Keratinocyte (primary cell): ENCODE measurements at regions not wholly inside any gene's neighbourhood (a gene's known extent, or its start where the extent isn't known, plus 50 kb on each side); places are given as distances from the start of the nearest gene placed in this dataset.
"Not testable (repeated sequence)": the region's sequence is repeated elsewhere in the genome, so short reads cannot be mapped to it uniquely, and the experiment has no call there.

Source experiments
- DNase-seq: peaks from one replicate; pipeline ENCODE4 v3.0.0-alpha.2; 2011; ENCODE audit warnings: low read depth, missing footprints, low spot score
- FAIRE-seq: peaks from 2 replicates; lab custom pipeline; 2011; peaks lifted over from hg19 to GRCh38; lab: Jason Lieb, UNC
- H2AFZ ChIP-seq: 2 replicates; pipeline ENCODE4 v1.6.0; 2012; ENCODE audit warnings: low read length, control low read depth, inconsistent platforms; ENCODE audit not compliant: control insufficient read depth
- H3K27ac ChIP-seq: 2 replicates; pipeline ENCODE4 v1.5.1; 2011; ENCODE audit warnings: low read length; ENCODE audit not compliant: control insufficient read depth, insufficient read depth
- H3K27me3 ChIP-seq: 3 replicates; pipeline ENCODE4 v1.6.0; 2011; ENCODE audit warnings: low read length; ENCODE audit not compliant: control insufficient read depth, insufficient read depth; ENCODE audit errors: extremely low read depth
- H3K36me3 ChIP-seq, 2 experiments: 2 replicates in 1 of 2; 3 replicates in 1 of 2; pipeline ENCODE4 v1.5.1; 2011; ENCODE audit warnings: low read length in 2 of 2, mild to moderate bottlenecking in 1 of 2; ENCODE audit not compliant: control insufficient read depth in 2 of 2, insufficient read depth in 2 of 2; ENCODE audit errors: extremely low read depth in 1 of 2
- H3K4me1 ChIP-seq: 3 replicates; pipeline ENCODE4 v1.5.1; 2011; ENCODE audit warnings: low read length; ENCODE audit not compliant: control insufficient read depth, insufficient read depth; ENCODE audit errors: extremely low read depth
- H3K4me2 ChIP-seq: 3 replicates; pipeline ENCODE4 v1.6.0; 2011; ENCODE audit warnings: low read depth, low read length; ENCODE audit not compliant: control insufficient read depth, insufficient read depth; ENCODE audit errors: extremely low read depth
- H3K4me3 ChIP-seq, 3 experiments: fragments of 200-600 bp in 1 of 3; sonication (generic) in 1 of 3; 2 replicates in 2 of 3; 3 replicates in 1 of 3; pipeline ENCODE4 v1.5.1; 2011 to 2016; ENCODE audit warnings: low read length in 3 of 3, mild to moderate bottlenecking in 3 of 3, control low read depth in 2 of 3, inconsistent platforms in 1 of 3, low read depth in 1 of 3, mixed read lengths in 1 of 3, mixed run types in 1 of 3, moderate library complexity in 1 of 3; ENCODE audit not compliant: control insufficient read depth in 2 of 3, insufficient read depth in 2 of 3; ENCODE audit errors: extremely low read depth in 1 of 3
- H3K79me2 ChIP-seq: 2 replicates; pipeline ENCODE4 v1.6.0; 2012; ENCODE audit warnings: low read length; ENCODE audit not compliant: control insufficient read depth, insufficient read depth
- H3K9ac ChIP-seq: 3 replicates; pipeline ENCODE4 v1.6.0; 2011; ENCODE audit warnings: low read length; ENCODE audit not compliant: control insufficient read depth, insufficient read depth; ENCODE audit errors: extremely low read depth
- H3K9me1 ChIP-seq: 3 replicates; pipeline ENCODE4 v1.6.0; 2011; ENCODE audit warnings: low read length; ENCODE audit not compliant: control insufficient read depth, insufficient read depth; ENCODE audit errors: extremely low read depth
- H3K9me3 ChIP-seq: 2 replicates; pipeline ENCODE4 v1.5.1; 2012; ENCODE audit warnings: low read depth, low read length; ENCODE audit not compliant: control insufficient read depth
- H4K20me1 ChIP-seq: 3 replicates; pipeline ENCODE4 v1.6.0; 2011; ENCODE audit warnings: low read length; ENCODE audit not compliant: control insufficient read depth, insufficient read depth; ENCODE audit errors: extremely low read depth
- EZH2 ChIP-seq: IDR thresholded peaks from one replicate; pipeline ENCODE4 v1.6.1; 2012; ENCODE audit warnings: inconsistent platforms, mild to moderate bottlenecking, low read length, moderate library complexity
- dilution Hi-C: fragments of 300-500 bp; cut with MboI; formaldehyde crosslinking; loops from one replicate; pipeline ENCODE4 v1.7.0; 2020; ENCODE audit warnings: low sequenced_read_pairs; ENCODE audit not compliant: extremely low pct_ligation_motif_present
- TF ChIP-seq, protein P1 (sequence below), 3 experiments: IDR thresholded peaks in 1 of 3; conservative IDR thresholded peaks in 1 of 3; optimal IDR thresholded peaks in 1 of 3; 2 replicates in 2 of 3; 3 replicates in 1 of 3; pipeline versions ENCODE3 to v1.5.1; 2011; ENCODE audit warnings: low read length in 3 of 3, mild to moderate bottlenecking in 3 of 3, moderate library complexity in 2 of 3, control low read depth in 1 of 3, inconsistent platforms in 1 of 3; ENCODE audit not compliant: insufficient read depth in 2 of 3; ENCODE audit errors: extremely low read depth in 1 of 3

DNA sequence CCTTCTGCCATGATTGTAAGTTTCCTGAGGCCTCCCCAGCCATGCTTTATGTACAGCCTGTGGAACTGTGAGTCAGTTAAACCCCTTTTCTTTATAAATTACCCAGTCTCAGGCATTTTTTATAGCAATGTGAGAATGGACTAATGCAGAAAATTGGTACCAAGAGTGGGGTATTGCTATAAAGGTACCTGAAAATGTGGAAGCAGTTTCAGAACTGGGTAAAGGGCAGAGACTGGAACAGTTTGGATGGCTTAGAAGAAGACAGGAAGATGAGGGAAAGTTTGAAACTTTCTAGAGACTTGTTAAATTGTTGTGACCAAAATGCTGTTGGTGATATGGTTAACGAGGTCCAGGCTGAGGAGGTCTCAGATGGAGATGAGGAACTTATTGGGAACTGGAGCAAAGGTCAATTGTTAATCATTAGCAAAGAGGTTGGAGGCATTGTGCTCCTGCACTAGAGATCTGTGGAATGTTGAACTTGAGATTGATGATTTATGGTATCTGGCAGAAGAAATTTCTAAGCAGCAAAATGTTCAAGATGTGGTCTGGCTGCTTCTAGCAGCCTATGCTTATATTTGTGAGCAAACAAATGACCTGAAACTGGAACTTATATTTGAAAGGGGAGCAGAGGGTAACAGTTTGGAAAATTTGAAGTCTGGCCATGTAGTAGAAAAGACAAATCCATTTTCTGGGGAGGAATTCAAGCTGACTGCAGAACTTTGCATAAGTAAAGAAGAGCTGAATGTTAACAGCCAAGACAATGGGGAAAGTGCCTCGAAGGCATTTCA is 79.0 kb upstream of the GMDS start:
- no peaks in the 10 kb centered on the region for H3K27me3 ChIP-seq
- H2AFZ ChIP-seq = no peak overlapping the region
- no peak overlapping the region for H3K4me3 ChIP-seq
- no peak overlapping the region for H3K27ac ChIP-seq
- no peaks in the 10 kb centered on the region for H4K20me1 ChIP-seq
- H3K4me1 ChIP-seq = no peaks in the 10 kb centered on the region
- H3K79me2 ChIP-seq = no peaks in the 10 kb centered on the region
- TF ChIP-seq, protein P1, sequence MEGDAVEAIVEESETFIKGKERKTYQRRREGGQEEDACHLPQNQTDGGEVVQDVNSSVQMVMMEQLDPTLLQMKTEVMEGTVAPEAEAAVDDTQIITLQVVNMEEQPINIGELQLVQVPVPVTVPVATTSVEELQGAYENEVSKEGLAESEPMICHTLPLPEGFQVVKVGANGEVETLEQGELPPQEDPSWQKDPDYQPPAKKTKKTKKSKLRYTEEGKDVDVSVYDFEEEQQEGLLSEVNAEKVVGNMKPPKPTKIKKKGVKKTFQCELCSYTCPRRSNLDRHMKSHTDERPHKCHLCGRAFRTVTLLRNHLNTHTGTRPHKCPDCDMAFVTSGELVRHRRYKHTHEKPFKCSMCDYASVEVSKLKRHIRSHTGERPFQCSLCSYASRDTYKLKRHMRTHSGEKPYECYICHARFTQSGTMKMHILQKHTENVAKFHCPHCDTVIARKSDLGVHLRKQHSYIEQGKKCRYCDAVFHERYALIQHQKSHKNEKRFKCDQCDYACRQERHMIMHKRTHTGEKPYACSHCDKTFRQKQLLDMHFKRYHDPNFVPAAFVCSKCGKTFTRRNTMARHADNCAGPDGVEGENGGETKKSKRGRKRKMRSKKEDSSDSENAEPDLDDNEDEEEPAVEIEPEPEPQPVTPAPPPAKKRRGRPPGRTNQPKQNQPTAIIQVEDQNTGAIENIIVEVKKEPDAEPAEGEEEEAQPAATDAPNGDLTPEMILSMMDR (optimal IDR thresholded peaks at IDR 0.05 in 1 of 3, IDR thresholded peaks at IDR 0.05 in 1 of 3, conservative IDR thresholded peaks at IDR 0.05 in 1 of 3; ENCODE audit: extremely low read depth in 1 of 3, insufficient read depth in 2 of 3, low read length in 3 of 3) = no peak
- TF ChIP-seq EZH2 = no peak
- dilution Hi-C loops = no loop called here
- no peaks in the 10 kb centered on the region for H3K9me3 ChIP-seq
- DNase-seq (no peak), FAIRE-seq (no peak)
- H3K9me1 ChIP-seq = no peaks in the 10 kb centered on the region
- no peak overlapping the region for H3K9ac ChIP-seq
- H3K4me2 ChIP-seq = no peak overlapping the region
- no peaks in the 10 kb centered on the region for H3K36me3 ChIP-seq

DNA sequence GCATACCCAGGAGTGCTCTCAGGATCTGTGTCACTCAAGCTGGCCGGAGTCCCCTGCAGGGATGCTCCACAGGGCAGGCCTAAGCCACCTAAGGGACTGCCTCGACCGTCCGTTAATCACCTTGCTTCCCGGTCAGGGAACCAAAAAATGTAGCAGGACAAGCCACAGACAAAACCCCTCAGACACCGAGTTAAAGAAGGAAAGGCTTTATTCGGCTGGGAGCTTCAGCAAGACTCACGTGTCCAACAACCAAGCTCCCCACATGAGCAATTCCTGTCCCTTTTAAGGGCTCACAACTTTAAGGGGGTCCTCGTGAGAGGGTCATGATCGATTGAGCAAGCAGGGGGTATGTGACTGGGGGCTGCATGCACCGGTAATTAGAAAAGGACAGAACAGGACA is 72.1 kb upstream of the GMDS start:
- not testable (repeated sequence) for FAIRE-seq

DNA sequence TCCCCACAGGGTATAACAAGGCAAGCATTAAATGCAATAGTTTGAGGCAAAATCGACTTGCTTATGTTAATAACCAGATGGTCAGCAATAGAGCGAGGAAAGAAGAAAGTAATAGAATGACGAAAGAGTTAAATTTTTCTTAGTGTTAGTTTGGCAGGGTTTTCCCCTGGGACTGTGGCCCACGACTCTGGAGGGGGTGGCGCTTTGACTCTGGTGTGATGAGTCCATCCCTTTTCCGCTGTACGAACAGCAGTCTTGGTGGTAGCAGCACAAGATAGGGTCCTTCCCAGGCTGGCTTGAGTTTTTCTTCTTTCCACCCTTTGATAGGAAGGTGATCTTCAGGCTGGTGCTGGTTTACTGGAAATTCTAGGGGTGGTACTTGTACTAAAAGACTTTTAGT is 69.2 kb upstream of the GMDS start:
- dilution Hi-C loops = no loop called here
- Histone ChIP-seq H3K4me3 (no peak overlapping the region), H3K9me1 (no peaks in the 10 kb centered on the region), H3K4me2 (no peak overlapping the region), H2AFZ (no peak overlapping the region), H3K27me3 (no peaks in the 10 kb centered on the region), H3K9ac (no peak overlapping the region), H3K36me3 (no peaks in the 10 kb centered on the region), H3K79me2 (no peaks in the 10 kb centered on the region), H4K20me1 (no peaks in the 10 kb centered on the region), H3K4me1 (no peaks in the 10 kb centered on the region), H3K9me3 (no peaks in the 10 kb centered on the region), H3K27ac (no peak overlapping the region)
- FAIRE-seq = no peak
- DNase-seq = no peak
- TF ChIP-seq, protein P1 (optimal IDR thresholded peaks at IDR 0.05 in 1 of 3, IDR thresholded peaks at IDR 0.05 in 1 of 3, conservative IDR thresholded peaks at IDR 0.05 in 1 of 3; ENCODE audit: extremely low read depth in 1 of 3, insufficient read depth in 2 of 3, low read length in 3 of 3) = no peak
- TF ChIP-seq EZH2 = no peak

More for the DNA sequence above, 72.1 kb upstream of the GMDS start:
- H3K4me1 ChIP-seq, H2AFZ ChIP-seq, H3K9me3 ChIP-seq, H3K27me3 ChIP-seq, H3K4me3 ChIP-seq, H3K27ac ChIP-seq, dilution Hi-C loops, DNase-seq, H3K9ac ChIP-seq, H3K79me2 ChIP-seq, H3K9me1 ChIP-seq, H4K20me1 ChIP-seq, H3K4me2 ChIP-seq, H3K36me3 ChIP-seq: not testable (repeated sequence)
